GM18858 (cell line): ENCODE measurements at regions not wholly inside any gene's neighbourhood (a gene's known extent, or its start where the extent isn't known, plus 50 kb on each side); places are given as distances from the start of the nearest gene placed in this dataset.

Source experiments
- ATAC-seq: cut with Tn5 transposase; IDR thresholded peaks from one replicate; pipeline ENCODE4 v1.9.1; 2021; ENCODE audit not compliant: unreplicated experiment

- no peak for ATAC-seq
Measured at GRCh38 chr5:112112346-112112745, 306.7 kb downstream of the EPB41L4A start.

- no peak for ATAC-seq
Measured at GRCh38 chr5:112109331-112110007, 309.6 kb downstream of the EPB41L4A start.

GRCh38 chr5:112106878-112107277, 312.2 kb downstream of the EPB41L4A start:
- no peak for ATAC-seq

- ATAC-seq, result no peak
Measured at GRCh38 chr5:112097768-112098167, 321.3 kb downstream of the EPB41L4A start.

- no peak for ATAC-seq
Measured at GRCh38 chr5:112087222-112087621, 330.2 kb upstream of the NREP start.

- ATAC-seq, result no peak
Measured at GRCh38 chr5:112086740-112087139, 329.7 kb upstream of the NREP start.

- ATAC-seq, result no peak
Measured at GRCh38 chr5:112084149-112084548, 327.2 kb upstream of the NREP start.

GRCh38 chr5:112083623-112084022, 326.6 kb upstream of the NREP start:
- ATAC-seq, result no peak

GRCh38 chr5:112077180-112077579, 320.2 kb upstream of the NREP start:
- ATAC-seq, result peak; percentile 77

GRCh38 chr5:112070022-112070421, 313.0 kb upstream of the NREP start:
- no peak for ATAC-seq

- no peak for ATAC-seq
Measured at GRCh38 chr5:112069329-112069728, 312.3 kb upstream of the NREP start.

GRCh38 chr5:112068593-112068992, 311.6 kb upstream of the NREP start:
- no peak for ATAC-seq

- ATAC-seq, result no peak
Measured at GRCh38 chr5:112065781-112066180, 308.8 kb upstream of the NREP start.

- ATAC-seq, result peak; percentile 52
Measured at GRCh38 chr5:112064956-112065355, 308.0 kb upstream of the NREP start.

GRCh38 chr5:112064271-112064701, 307.3 kb upstream of the NREP start:
- no peak for ATAC-seq

GRCh38 chr5:112063856-112064255, 306.9 kb upstream of the NREP start:
- ATAC-seq, result no peak

GRCh38 chr5:112063191-112063590, 306.2 kb upstream of the NREP start:
- ATAC-seq, result no peak

GRCh38 chr5:112062181-112062580, 305.2 kb upstream of the NREP start:
- no peak for ATAC-seq

GRCh38 chr5:112061666-112062065, 304.7 kb upstream of the NREP start:
- ATAC-seq, result no peak

GRCh38 chr5:112059579-112060135, 302.7 kb upstream of the NREP start:
- ATAC-seq, result no peak

- no peak for ATAC-seq
Measured at GRCh38 chr5:112049738-112050137, 292.7 kb upstream of the NREP start.

GRCh38 chr5:112036206-112036605, 279.2 kb upstream of the NREP start:
- no peak for ATAC-seq

- ATAC-seq, result no peak
Measured at GRCh38 chr5:112034421-112034979, 277.5 kb upstream of the NREP start.
